GM23338 (cell line): ENCODE measurements at regions not wholly inside any gene's neighbourhood (a gene's known extent, or its start where the extent isn't known, plus 50 kb on each side); places are given as distances from the start of the nearest gene placed in this dataset.

Source experiments
- ATAC-seq: fragments of 200-7000 bp; cut with Tn5 transposase; 3 replicates; pipeline ENCODE4 v1.9.1; 2020
- DNase-seq: peaks from one replicate; pipeline ENCODE4 v3.0.0-alpha.2; 2015; ENCODE audit warnings: low spot score
- H2AFZ ChIP-seq: fragments of 200-600 bp; sonication (generic); 2 replicates; pipeline ENCODE4 v1.8.0; 2016; ENCODE audit warnings: antibody characterized with exemption, mild to moderate bottlenecking, moderate library complexity
- H3F3A ChIP-seq: fragments of 200-600 bp; sonication (generic); replicated peaks from 2 replicates; pipeline ENCODE4 v1.8.0; 2017; ENCODE audit warnings: antibody characterized with exemption, mixed run types, low read depth
- H3K27ac ChIP-seq: fragments of 200-600 bp; sonication (generic); 2 replicates; pipeline ENCODE4 v1.6.1; 2016; ENCODE audit warnings: low read depth
- H3K27me3 ChIP-seq: fragments of 200-600 bp; sonication (generic); 2 replicates; pipeline ENCODE4 v1.8.0; 2016; ENCODE audit warnings: mild to moderate bottlenecking, mixed run types, moderate library complexity; ENCODE audit not compliant: insufficient read depth
- H3K36me3 ChIP-seq: fragments of 200-600 bp; sonication (generic); 2 replicates; pipeline ENCODE4 v1.8.0; 2016; ENCODE audit warnings: mild to moderate bottlenecking; ENCODE audit not compliant: insufficient read depth
- H3K4me1 ChIP-seq: fragments of 200-600 bp; sonication (generic); 2 replicates; pipeline ENCODE4 v1.8.0; 2016; ENCODE audit warnings: mild to moderate bottlenecking, moderate library complexity; ENCODE audit not compliant: insufficient read depth
- H3K4me2 ChIP-seq: fragments of 200-600 bp; sonication (generic); 2 replicates; pipeline ENCODE4 v1.7.1; 2017; ENCODE audit warnings: mixed run types
- H3K4me3 ChIP-seq: fragments of 200-600 bp; sonication (generic); 2 replicates; pipeline ENCODE4 v1.6.1; 2016; ENCODE audit warnings: mixed run types
- H3K79me2 ChIP-seq: fragments of 200-600 bp; sonication (generic); replicated peaks from 2 replicates; pipeline ENCODE4 v1.8.0; 2017; ENCODE audit warnings: mild to moderate bottlenecking; ENCODE audit not compliant: insufficient read depth
- H3K9me2 ChIP-seq: fragments of 200-600 bp; sonication (generic); 2 replicates; pipeline ENCODE4 v1.8.0; 2017; ENCODE audit not compliant: insufficient read depth
- H4K20me1 ChIP-seq: fragments of 200-600 bp; sonication (generic); replicated peaks from 2 replicates; pipeline ENCODE4 v1.8.0; 2017; ENCODE audit warnings: mild to moderate bottlenecking; ENCODE audit not compliant: insufficient read depth
- H3K27ac Mint-ChIP-seq: 2 replicates; pipeline ENCODE4 v1.8.0; 2020; ENCODE audit warnings: inconsistent platforms, mild to moderate bottlenecking, moderate library complexity, mixed read lengths
- H3K27me3 Mint-ChIP-seq: 3 replicates; pipeline ENCODE4 v1.8.0; 2022; ENCODE audit warnings: low read depth, mild to moderate bottlenecking, moderate library complexity, mixed read lengths, inconsistent platforms; ENCODE audit not compliant: insufficient read depth, poor library complexity
- H3K36me3 Mint-ChIP-seq: 3 replicates; pipeline ENCODE4 v1.8.0; 2021; ENCODE audit warnings: low read depth, mild to moderate bottlenecking, inconsistent platforms, moderate library complexity, mixed read lengths
- H3K4me1 Mint-ChIP-seq: 3 replicates; pipeline ENCODE4 v1.8.0; 2020; ENCODE audit warnings: mild to moderate bottlenecking, inconsistent platforms, mixed read lengths
- H3K4me3 Mint-ChIP-seq: 3 replicates; pipeline ENCODE4 v1.8.0; 2021; ENCODE audit warnings: moderate library complexity, mild to moderate bottlenecking, inconsistent platforms, mixed read lengths
- H3K9me3 Mint-ChIP-seq: 3 replicates; pipeline ENCODE4 v1.8.0; 2020; ENCODE audit warnings: moderate library complexity, mild to moderate bottlenecking, inconsistent platforms, mixed read lengths
- CREB1 ChIP-seq: fragments of 250-450 bp; sonication (Bioruptor Pico); IDR thresholded peaks from 2 replicates; pipeline ENCODE4 v1.5.0; 2020; ENCODE audit warnings: low read depth, mild to moderate bottlenecking, moderate library complexity
- ETS1 ChIP-seq: IDR thresholded peaks from 2 replicates; pipeline ENCODE4 v1.6.1; 2016; ENCODE audit warnings: antibody characterized with exemption
- EZH2 ChIP-seq: fragments of 200-600 bp; sonication (generic); IDR thresholded peaks from one replicate; pipeline ENCODE4 v1.8.0; 2017; ENCODE audit warnings: antibody characterized with exemption, mild to moderate bottlenecking, low read depth; ENCODE audit not compliant: unreplicated experiment
- EZH2phosphoT487 ChIP-seq: fragments of 200-600 bp; sonication (generic); IDR thresholded peaks from one replicate; pipeline ENCODE4 v1.8.1; 2018; ENCODE audit warnings: antibody characterized with exemption; ENCODE audit not compliant: unreplicated experiment
- JUNB ChIP-seq: IDR thresholded peaks from one replicate; pipeline ENCODE4 v1.6.1; 2016; ENCODE audit warnings: antibody characterized with exemption; ENCODE audit not compliant: unreplicated experiment
- POLR2AphosphoS5 ChIP-seq: IDR thresholded peaks from 2 replicates; pipeline ENCODE4 v1.6.1; 2016; ENCODE audit warnings: antibody characterized with exemption, low read depth
- REST ChIP-seq: IDR thresholded peaks from one replicate; pipeline ENCODE4 v1.6.1; 2018; ENCODE audit warnings: antibody characterized with exemption; ENCODE audit not compliant: unreplicated experiment
- STAT1 ChIP-seq: IDR thresholded peaks from one replicate; pipeline ENCODE4 v1.6.1; 2016; ENCODE audit warnings: antibody characterized with exemption; ENCODE audit not compliant: unreplicated experiment
- ZNF114 ChIP-seq: fragments of 250-450 bp; sonication (Bioruptor Pico); IDR thresholded peaks from 2 replicates; pipeline ENCODE4 v1.5.0; 2020; ENCODE audit warnings: mild to moderate bottlenecking, moderate library complexity
- ZNF462 ChIP-seq: fragments of 250-450 bp; sonication (Bioruptor Pico); IDR thresholded peaks from 2 replicates; pipeline ENCODE4 v1.5.0; 2020; ENCODE audit warnings: mild to moderate bottlenecking, moderate library complexity

DNA sequence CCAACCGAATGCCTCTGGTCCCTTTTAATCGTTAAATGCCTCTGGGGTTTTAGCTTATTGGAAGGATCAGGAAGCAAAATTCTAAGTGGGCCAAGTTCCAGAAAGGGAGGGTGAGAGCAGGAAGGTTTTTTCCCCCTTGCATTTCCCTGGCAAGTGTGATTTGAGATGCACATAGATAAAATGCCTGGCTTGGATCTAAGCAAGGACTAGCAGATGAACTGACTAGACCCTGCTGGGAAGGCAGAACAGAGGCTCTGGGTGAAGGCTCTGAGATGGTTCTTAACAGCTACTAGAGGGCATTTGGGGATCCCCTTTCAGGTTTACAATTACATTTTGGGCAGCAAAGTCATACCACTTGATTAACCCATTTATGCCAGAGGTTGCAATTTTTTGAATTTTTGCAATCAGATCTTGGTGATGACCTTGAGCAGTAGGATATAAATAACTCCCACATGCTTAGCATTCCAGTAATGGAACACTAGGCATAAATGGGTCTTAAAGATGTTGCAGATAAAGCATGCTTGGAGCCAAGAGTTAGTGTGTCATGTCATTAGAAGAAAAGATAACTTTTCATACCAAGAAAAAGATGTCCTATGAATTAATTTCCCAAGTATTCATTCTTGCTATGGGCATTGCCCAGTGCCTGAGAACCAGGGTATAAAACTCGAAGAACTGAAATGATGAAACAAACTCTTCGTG, 205.9 kb downstream of the SEC23IP start (continued):
- TF ChIP-seq ZNF462 (CRISPR knock-in tag): peak; percentile 10; the same call in 1 of the 2 replicates

- H3K27me3 Mint-ChIP-seq: peaks cover 4% of the 10 kb centered on the region
- Histone ChIP-seq H3K79me2 (no peaks in the 10 kb centered on the region), H3K9me2 (0 out of 2 replicates have a peak, but pooled peaks cover 5% of the 10 kb centered on the region), H2AFZ (no peak overlapping the region), H3K4me1 (peaks cover 13% of the 10 kb centered on the region), H3K36me3 (no peaks in the 10 kb centered on the region), H3K4me2 (no peak overlapping the region), H3F3A (no peaks in the 10 kb centered on the region), H3K4me3 (no peak overlapping the region), H3K27ac (no peak overlapping the region), H4K20me1 (no peaks in the 10 kb centered on the region), H3K27me3 (no peaks in the 10 kb centered on the region)
- peaks cover 10% of the 10 kb centered on the region for H3K4me1 Mint-ChIP-seq
- no peaks in the 10 kb centered on the region for H3K36me3 Mint-ChIP-seq
- no peak overlapping the region for H3K4me3 Mint-ChIP-seq
- no peaks in the 10 kb centered on the region for H3K9me3 Mint-ChIP-seq
- TF ChIP-seq REST: no peak
- no peak for TF ChIP-seq CREB1
- TF ChIP-seq JUNB: no peak
- TF ChIP-seq ZNF114 (CRISPR knock-in tag): no peak
- TF ChIP-seq POLR2AphosphoS5: no peak
- no peak for TF ChIP-seq ETS1
- TF ChIP-seq EZH2phosphoT487: no peak
- no peak for TF ChIP-seq EZH2
- no peak for TF ChIP-seq STAT1
- ATAC-seq (no peak), DNase-seq (no peak)
- no peak overlapping the region for H3K27ac Mint-ChIP-seq
Observed at GRCh38 chr10:120103738-120104560, 211.4 kb downstream of the SEC23IP start.
